M059J (cell line): ENCODE measurements at regions not wholly inside any gene's neighbourhood (a gene's known extent, or its start where the extent isn't known, plus 50 kb on each side); places are given as distances from the start of the nearest gene placed in this dataset.
A peak's percentile ranks its signal among the peaks of the same experiment; 100 is the strongest.

Experiments used
- DNase-seq: peaks from one replicate; pipeline ENCODE4 v3.0.0-alpha.2; 2012; ENCODE audit warnings: low read depth

- no peak for DNase-seq
These were observed 393.5 kb downstream of the NOVA1 start for GRCh38 chr14:26204366-26204727.

- DNase-seq = peak; percentile 3
These were observed 397.1 kb downstream of the NOVA1 start for GRCh38 chr14:26200687-26201086.

DNA sequence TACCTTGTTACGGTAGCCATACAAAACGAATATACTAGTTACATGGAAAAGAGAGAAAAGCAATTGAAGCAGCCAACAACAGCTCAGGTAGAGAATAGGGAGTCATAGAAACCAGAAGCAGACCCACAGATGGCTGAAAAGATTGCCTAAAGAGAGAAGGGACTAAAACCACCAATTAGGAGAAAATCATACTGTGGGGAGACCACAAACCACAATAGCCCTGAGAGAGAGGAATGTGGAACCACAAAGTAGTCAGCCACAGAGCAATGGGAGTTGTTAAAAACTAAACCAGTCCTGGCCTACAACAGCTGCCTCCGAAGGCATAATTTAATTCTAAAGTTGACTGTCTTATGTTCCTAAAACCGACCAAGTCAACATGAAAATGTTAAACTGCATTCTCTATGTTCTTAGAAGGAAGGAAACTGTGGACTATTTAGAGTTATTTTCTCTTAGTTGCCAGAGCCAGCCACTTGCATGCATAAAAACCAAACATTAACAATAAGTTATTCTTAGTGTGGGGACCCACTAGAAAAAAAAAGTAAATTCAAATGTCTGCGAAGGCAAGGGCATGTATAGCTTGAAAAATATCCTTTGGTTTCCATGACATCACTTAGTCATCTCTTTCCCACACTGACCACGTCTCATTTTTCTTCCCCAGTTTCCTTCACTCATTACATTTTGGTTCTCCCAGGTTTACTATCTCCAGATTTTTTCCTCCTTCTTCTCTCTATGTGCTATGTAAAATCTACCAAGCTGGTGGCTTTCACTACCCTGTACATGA, 398.1 kb downstream of the NOVA1 start:
- peak; percentile 25 for DNase-seq

DNA sequence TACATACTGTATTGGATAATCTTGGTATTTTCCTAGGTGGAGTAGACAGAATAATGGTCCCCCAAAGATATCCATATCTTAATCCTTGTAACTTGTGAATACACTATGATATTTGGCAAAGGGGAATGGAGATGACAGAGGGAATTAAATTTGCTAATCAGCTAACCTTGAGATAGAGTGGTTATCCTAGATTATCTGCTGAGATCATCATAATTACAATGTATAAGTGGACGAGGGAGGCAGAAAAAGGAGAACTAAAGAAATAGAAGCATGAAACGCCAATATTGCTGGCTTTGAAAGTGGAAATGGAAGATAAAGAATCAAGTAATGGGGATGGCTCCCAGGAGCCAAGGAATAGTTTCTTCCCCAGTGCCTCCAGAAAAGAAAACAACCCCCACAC, 398.7 kb downstream of the NOVA1 start:
- no peak for DNase-seq

DNA sequence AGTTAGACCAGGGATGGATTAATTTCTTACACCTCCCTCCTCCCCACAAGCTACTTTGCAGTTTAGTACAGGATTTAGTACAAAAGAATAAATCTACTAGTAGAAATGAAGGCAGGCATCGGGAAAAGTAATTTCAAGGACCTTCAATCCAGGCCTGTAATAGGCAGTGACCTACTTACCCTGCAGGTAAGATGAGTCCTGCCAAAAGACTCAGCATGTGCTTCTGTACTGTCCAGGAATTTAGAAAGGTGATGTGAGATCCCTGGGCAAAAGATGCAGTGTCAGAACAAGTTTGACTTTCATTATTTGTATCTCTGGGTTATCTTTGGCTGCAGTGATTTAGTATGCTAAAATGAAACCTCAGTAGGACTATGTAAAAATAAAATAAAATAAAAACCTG, 403.0 kb downstream of the NOVA1 start:
- DNase-seq = no peak

- DNase-seq = no peak
These were observed 406.2 kb downstream of the NOVA1 start for GRCh38 chr14:26191671-26192070.

- no peak for DNase-seq
These were observed 406.7 kb downstream of the NOVA1 start for GRCh38 chr14:26191123-26191522.

GRCh38 chr14:26190646-26191045, 407.2 kb downstream of the NOVA1 start:
- no peak for DNase-seq

DNA sequence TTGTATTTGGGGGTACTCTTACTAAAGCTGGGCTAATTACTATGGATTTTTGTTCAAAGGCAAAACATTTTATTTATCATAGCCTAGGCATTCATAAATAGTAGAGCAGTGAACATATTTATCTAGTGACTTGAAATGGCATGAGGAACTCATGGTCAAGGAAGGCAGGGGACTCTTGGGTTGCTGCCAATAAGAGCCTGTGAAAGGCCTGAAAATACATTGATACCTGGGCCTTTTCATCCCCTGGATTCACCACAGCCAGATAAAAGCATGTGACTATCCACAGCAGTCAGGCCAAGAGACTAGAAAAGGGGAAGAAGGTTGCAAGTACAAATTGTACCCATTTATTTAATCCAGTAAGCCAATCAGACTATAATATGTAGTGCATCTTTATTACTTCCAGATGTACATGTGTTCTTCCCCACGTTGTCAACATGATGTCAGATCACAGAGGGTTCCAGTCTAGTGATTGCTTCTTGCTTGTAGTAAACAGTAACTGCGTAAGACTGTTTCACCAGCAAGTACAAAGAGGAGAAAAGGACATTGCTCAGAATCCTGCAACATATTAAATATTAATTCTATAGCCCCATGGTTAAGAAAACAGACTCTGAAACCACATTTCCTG, 409.7 kb downstream of the NOVA1 start:
- no peak for DNase-seq

- no peak for DNase-seq
These were observed 417.6 kb downstream of the NOVA1 start for GRCh38 chr14:26180221-26180620.

- no peak for DNase-seq
These were observed 422.2 kb downstream of the NOVA1 start for GRCh38 chr14:26175658-26176057.

- no peak for DNase-seq
These were observed 423.4 kb downstream of the NOVA1 start for GRCh38 chr14:26174395-26174794.

DNA sequence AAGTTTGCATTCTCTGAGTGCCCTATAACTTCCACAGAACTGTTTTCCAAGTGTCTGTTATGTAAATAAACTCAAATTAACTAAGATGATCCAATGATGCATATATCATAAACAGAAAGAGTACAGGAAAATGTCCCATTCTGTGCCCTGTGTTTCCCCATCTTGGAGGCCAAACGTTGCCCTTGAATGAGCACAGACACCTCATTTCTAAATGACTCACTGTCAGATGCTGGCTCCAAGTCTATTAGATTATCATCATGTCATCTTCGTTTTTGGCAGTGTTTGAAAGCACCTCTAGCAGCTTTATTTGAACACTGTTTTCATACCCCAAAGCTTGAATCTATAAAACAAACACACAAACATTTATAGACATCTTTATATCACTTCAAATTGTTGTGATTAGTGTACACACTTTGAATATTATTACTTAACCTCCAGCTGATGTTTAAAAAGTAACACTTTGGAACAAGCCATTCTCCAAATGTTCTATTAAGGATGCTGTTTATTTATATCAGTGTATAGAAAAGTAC, 424.2 kb downstream of the NOVA1 start:
- no peak for DNase-seq

- no peak for DNase-seq
These were observed 425.4 kb downstream of the NOVA1 start for GRCh38 chr14:26172396-26172795.

GRCh38 chr14:26170885-26171284, 426.9 kb downstream of the NOVA1 start:
- no peak for DNase-seq

GRCh38 chr14:26163761-26164160, 434.1 kb downstream of the NOVA1 start:
- no peak for DNase-seq

DNA sequence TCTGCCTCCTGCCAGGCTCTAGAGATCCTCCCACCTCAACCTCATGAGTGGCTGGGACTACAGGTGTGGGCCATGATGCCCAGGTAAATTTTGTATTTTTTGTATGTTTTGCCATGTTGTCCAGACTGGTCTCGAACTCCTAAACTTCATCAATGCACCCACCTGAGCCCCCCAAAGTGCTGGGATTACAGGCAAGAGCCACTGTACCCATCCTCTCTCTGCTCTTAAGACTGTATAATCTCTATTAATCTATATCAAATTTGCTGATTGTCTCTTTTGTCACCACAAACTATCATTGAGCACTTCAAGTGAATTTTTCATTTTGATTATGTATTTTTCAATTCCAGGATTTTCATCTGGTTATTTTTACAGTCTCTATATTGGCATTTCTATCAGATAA, 440.3 kb downstream of the NOVA1 start:
- DNase-seq = no peak

GRCh38 chr14:26143057-26143456, 454.8 kb downstream of the NOVA1 start:
- no peak for DNase-seq

- no peak for DNase-seq
These were observed 458.9 kb downstream of the NOVA1 start for GRCh38 chr14:26138764-26139445.

- no peak for DNase-seq
These were observed 460.7 kb downstream of the NOVA1 start for GRCh38 chr14:26137161-26137560.

DNA sequence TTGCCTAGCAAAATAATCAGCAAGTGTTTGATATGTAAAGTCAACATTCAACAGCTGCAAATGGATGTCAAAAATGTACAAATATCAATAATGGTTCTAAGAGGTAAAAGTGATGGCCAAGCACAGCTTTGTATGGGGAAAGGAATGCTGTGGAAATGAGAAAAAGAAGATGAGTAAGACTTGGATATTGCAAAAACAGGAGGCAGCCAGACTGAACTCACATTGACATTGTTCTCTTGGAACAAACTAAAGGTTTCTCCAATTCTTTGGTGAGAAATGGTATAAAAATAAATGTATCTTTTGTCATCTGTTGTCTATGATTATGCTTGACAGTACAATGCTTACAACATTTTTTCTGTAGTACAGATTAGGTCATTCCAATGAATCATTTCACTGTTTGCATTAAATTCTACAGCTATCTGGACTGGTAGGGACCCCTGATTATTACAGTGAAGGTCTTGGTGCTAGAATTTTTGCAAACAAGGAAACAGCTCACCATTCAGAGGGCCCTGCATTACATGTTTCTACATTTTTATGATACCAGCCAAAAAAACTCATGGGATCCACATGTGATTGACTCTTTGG, 465.7 kb downstream of the NOVA1 start:
- no peak for DNase-seq

- DNase-seq = no peak
These were observed 467.1 kb downstream of the NOVA1 start for GRCh38 chr14:26130690-26131089.
